ENCODE measurements at regions not wholly inside any gene's neighbourhood (a gene's known extent, or its start where the extent isn't known, plus 50 kb on each side); places are given as distances from the start of the nearest gene placed in this dataset.

DNA sequence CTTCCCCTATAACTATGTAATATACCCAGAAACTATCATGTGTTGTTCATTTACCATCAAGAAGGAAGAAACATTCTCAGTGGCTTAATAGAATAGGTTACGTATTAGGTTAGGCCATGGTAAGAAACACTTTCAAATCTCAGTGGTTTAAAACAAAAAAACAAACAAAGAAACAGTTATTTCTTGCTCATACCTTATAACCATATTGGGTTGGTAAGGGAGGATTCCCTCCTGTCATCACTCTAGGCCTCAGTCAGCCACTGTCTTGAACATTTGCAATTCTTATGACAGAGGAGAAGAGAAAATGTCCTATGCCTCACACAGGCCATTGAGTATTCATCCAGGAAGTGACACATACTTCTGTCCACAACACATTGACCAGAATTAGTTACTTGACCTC, 727.7 kb upstream of the NECTIN3 start:
- ATAC-seq (no peak), DNase-seq (no peak)
- Histone ChIP-seq H3K36me3 (no peaks in the 10 kb centered on the region), H3K4me3 (no peak overlapping the region), H3K4me1 (no peaks in the 10 kb centered on the region), H3K27ac (peak overlapping the region; percentile 15), H3K9me3 (no peaks in the 10 kb centered on the region), H3K27me3 (no peaks in the 10 kb centered on the region)
- TF ChIP-seq, protein P1, sequence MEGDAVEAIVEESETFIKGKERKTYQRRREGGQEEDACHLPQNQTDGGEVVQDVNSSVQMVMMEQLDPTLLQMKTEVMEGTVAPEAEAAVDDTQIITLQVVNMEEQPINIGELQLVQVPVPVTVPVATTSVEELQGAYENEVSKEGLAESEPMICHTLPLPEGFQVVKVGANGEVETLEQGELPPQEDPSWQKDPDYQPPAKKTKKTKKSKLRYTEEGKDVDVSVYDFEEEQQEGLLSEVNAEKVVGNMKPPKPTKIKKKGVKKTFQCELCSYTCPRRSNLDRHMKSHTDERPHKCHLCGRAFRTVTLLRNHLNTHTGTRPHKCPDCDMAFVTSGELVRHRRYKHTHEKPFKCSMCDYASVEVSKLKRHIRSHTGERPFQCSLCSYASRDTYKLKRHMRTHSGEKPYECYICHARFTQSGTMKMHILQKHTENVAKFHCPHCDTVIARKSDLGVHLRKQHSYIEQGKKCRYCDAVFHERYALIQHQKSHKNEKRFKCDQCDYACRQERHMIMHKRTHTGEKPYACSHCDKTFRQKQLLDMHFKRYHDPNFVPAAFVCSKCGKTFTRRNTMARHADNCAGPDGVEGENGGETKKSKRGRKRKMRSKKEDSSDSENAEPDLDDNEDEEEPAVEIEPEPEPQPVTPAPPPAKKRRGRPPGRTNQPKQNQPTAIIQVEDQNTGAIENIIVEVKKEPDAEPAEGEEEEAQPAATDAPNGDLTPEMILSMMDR (IDR thresholded peaks at IDR 0.05) = no peak
- intact Hi-C loops (cut with DNase I) = no loop called here

DNA sequence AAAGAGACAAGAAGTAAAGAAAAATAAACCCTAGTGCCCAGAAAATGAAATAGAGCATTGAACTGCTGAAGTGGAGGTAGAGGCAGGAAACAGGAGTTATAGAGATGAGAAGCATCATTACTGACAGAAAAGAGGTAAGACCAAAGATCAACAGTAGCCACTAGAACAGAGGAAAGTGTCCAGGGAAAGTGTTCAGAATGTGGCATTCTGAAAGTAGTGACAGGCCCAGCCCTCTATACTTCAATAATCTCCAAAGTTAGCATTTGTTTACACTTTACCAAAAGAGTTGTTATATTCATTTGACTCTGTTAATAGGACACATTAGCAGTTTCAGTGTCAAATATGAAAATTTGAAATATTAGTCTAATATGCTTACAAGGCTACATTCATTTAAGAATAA, 727.1 kb upstream of the NECTIN3 start:
- Histone ChIP-seq H3K4me1 (no peaks in the 10 kb centered on the region), H3K4me3 (no peak overlapping the region), H3K27me3 (no peaks in the 10 kb centered on the region), H3K36me3 (no peaks in the 10 kb centered on the region), H3K27ac (no peak overlapping the region), H3K9me3 (no peaks in the 10 kb centered on the region)
- ATAC-seq = peak; percentile 29
- intact Hi-C loops (cut with DNase I) = no loop called here
- TF ChIP-seq, protein P1 (IDR thresholded peaks at IDR 0.05) = no peak
- no peak for DNase-seq

DNA sequence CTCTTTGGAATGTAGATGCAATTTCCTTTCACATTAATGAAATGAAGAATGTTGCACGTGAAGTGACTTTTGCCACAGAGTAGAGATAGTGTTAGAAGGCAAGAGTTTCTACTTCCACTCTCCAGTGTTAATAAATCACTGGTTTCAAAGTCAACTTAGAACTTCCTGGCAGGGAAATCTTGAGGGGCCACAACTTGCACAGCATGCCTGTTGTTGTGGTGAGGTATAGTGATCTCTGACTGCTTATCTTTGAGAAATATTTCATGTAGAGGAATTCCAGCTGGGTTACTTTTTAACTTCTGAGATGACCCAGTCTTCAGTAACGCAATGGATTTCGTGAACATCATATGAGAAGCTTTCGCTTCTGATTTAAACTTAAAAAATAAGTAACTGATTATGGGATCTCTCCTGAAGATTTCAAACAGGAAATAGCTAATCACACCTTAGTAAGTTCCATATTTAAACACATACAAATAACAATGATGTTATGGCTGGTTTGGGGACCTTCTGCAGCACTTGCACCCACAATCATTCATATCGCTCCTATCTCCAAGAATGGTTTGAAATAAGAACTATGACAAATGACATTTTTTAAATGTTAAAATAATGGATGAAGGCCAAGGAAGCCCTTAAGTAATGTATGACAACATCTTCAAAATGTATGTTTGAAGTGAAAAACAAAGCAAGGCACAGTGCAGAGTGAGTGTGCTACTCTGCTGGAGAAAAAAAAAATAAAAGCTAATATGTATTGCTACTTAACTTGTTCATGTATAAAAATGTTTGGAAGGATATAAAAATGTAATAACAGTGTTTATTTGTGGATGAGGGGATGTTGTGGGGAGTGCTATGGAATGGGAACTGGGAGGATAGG, 726.5 kb upstream of the NECTIN3 start:
- ATAC-seq (peak; percentile 84), DNase-seq (no peak)
- Histone ChIP-seq H3K4me3 (no peak overlapping the region), H3K4me1 (no peaks in the 10 kb centered on the region), H3K9me3 (no peaks in the 10 kb centered on the region), H3K27ac (no peak overlapping the region), H3K27me3 (no peaks in the 10 kb centered on the region), H3K36me3 (no peaks in the 10 kb centered on the region)
- intact Hi-C loops (cut with DNase I) = no loop called here
- TF ChIP-seq, protein P1 (IDR thresholded peaks at IDR 0.05) = no peak

DNA sequence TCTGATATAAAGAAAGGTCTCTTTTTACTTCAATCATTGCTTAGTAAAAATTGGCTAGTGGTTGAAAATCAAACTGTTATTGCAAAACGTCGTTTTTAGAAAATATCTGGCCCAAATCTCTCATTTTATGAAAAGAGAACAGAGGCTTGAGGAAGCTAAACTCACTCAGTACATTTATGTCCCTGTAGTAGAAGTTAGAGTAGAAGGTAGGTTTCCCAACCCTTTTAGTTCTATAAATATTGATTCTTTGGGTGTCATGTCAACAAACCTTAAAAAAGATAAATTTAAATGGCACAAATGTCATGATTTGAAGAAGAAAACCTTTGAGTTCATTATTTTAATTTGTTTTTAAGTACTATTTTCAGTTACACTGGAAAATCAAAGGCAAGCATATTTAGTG, 722.3 kb upstream of the NECTIN3 start:
- DNase-seq (no peak), ATAC-seq (no peak)
- intact Hi-C loops (cut with DNase I) = no loop called here
- no peak overlapping the region for H3K4me3 ChIP-seq
- H3K36me3 ChIP-seq = no peaks in the 10 kb centered on the region
- no peak overlapping the region for H3K27ac ChIP-seq
- no peaks in the 10 kb centered on the region for H3K27me3 ChIP-seq
- H3K9me3 ChIP-seq = no peaks in the 10 kb centered on the region
- TF ChIP-seq, protein P1 (IDR thresholded peaks at IDR 0.05) = no peak
- no peaks in the 10 kb centered on the region for H3K4me1 ChIP-seq

DNA sequence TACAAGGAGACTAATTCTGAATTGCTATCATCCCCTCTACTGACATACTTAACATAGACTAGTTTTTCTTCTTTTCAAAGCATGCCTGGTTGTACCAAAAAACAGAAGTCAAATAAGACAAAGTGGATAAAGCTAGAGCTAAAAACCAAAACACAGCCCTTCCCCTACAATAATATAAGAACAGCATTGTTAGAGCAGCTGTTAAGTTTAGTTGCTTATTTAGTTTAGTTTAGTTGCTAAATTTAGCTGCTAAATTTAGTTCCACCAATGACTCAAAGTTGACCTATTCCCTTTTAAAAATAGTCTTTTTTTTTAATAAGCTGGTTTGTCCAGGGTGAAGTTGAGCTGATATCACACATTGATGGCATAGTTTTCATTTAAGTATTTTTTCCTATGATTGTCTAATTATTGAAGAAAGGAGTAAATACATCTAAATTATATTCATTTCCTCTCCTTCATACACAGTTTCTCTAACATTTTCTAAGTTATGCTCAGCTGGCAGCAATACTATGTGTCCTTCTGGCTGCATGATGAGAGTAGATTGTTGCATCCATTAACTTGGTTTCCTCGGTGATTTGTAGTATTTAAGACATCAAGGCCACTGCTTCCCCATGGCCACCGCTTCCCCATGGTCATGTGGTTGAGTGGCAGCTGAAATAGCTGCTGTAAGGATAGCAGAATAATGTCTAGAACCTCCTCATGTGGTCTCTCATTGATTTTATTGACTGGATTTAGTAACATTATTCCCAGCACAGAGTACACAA, 718.6 kb upstream of the NECTIN3 start:
- no peaks in the 10 kb centered on the region for H3K9me3 ChIP-seq
- no peaks in the 10 kb centered on the region for H3K27me3 ChIP-seq
- DNase-seq = no peak
- no peaks in the 10 kb centered on the region for H3K36me3 ChIP-seq
- intact Hi-C loops (cut with DNase I) = no loop called here
- H3K4me1 ChIP-seq = no peaks in the 10 kb centered on the region
- no peak for ATAC-seq
- H3K4me3 ChIP-seq = no peak overlapping the region
- H3K27ac ChIP-seq = no peak overlapping the region
- TF ChIP-seq, protein P1 (IDR thresholded peaks at IDR 0.05) = no peak

Measured in upper lobe of right lung (tissue), 1 donor.